ENCODE measurements at regions not wholly inside any gene's neighbourhood (a gene's known extent, or its start where the extent isn't known, plus 50 kb on each side); places are given as distances from the start of the nearest gene placed in this dataset.

- no peaks in the 10 kb centered on the region for H3F3A ChIP-seq (replicated peaks; ENCODE audit: low read depth)
- Mint-ChIP-seq H3K27ac (no peak overlapping the region), H3K4me1 (no peaks in the 10 kb centered on the region), H3K27me3 (ENCODE audit: insufficient read depth, low read depth, poor library complexity) (no peaks in the 10 kb centered on the region), H3K9me3 (peaks cover 5% of the 10 kb centered on the region; the same call in 2 of the 3 replicates), H3K36me3 (ENCODE audit: low read depth) (no peaks in the 10 kb centered on the region), H3K4me3 (no peak overlapping the region)
- H3K27me3 ChIP-seq (ENCODE audit: insufficient read depth): no peaks in the 10 kb centered on the region
- no peak for TF ChIP-seq ETS1 (IDR thresholded peaks at IDR 0.05)
- TF ChIP-seq EZH2 (IDR thresholded peaks at IDR 0.05; ENCODE audit: low read depth, unreplicated experiment): no peak
- no peak for TF ChIP-seq ZNF114 (CRISPR knock-in tag; IDR thresholded peaks at IDR 0.05)
- TF ChIP-seq STAT1 (IDR thresholded peaks at IDR 0.05; ENCODE audit: unreplicated experiment): no peak
- no peak for TF ChIP-seq POLR2AphosphoS5 (IDR thresholded peaks at IDR 0.05; ENCODE audit: low read depth)
- TF ChIP-seq NANOG (IDR thresholded peaks at IDR 0.05; ENCODE audit: borderline replicate concordance): no peak
- TF ChIP-seq JUNB (IDR thresholded peaks at IDR 0.05; ENCODE audit: unreplicated experiment): no peak
- H3K4me1 ChIP-seq (ENCODE audit: insufficient read depth): no peaks in the 10 kb centered on the region
- no peaks in the 10 kb centered on the region for H3K79me2 ChIP-seq (replicated peaks; ENCODE audit: insufficient read depth)
- DNase-seq (ENCODE audit: low spot score) (no peak), ATAC-seq (no peak)
- no peaks in the 10 kb centered on the region for H4K20me1 ChIP-seq (replicated peaks; ENCODE audit: insufficient read depth)
- no peak overlapping the region for H3K4me3 ChIP-seq
- H3K9me2 ChIP-seq (ENCODE audit: insufficient read depth): no peaks in the 10 kb centered on the region
- no peak overlapping the region for H2AFZ ChIP-seq
- no peak overlapping the region for H3K27ac ChIP-seq (ENCODE audit: low read depth)
- no peak overlapping the region for H3K4me2 ChIP-seq
- H3K36me3 ChIP-seq (ENCODE audit: insufficient read depth): no peaks in the 10 kb centered on the region
These were observed 1436.1 kb upstream of the GOT2 start for GRCh38 chr16:60170196-60170595.

GRCh38 chr16:60166111-60166510 lies 1432.0 kb upstream of the GOT2 start:
- ATAC-seq (no peak), DNase-seq (ENCODE audit: low spot score) (no peak)
- TF ChIP-seq CTCF (conservative IDR thresholded peaks at IDR 0.05; ENCODE audit: low read depth in 2 of 2): no peak
- no peaks in the 10 kb centered on the region for H3K79me2 ChIP-seq (replicated peaks; ENCODE audit: insufficient read depth)
- H2AFZ ChIP-seq: no peak overlapping the region
- H3K27ac ChIP-seq (ENCODE audit: low read depth): no peak overlapping the region
- Mint-ChIP-seq H3K27me3 (ENCODE audit: insufficient read depth, low read depth, poor library complexity) (no peaks in the 10 kb centered on the region), H3K4me1 (no peaks in the 10 kb centered on the region), H3K9me3 (no peaks in the 10 kb centered on the region), H3K36me3 (ENCODE audit: low read depth) (no peaks in the 10 kb centered on the region), H3K4me3 (no peak overlapping the region), H3K27ac (no peak overlapping the region)
- no peaks in the 10 kb centered on the region for H3K27me3 ChIP-seq (ENCODE audit: insufficient read depth)
- no peaks in the 10 kb centered on the region for H3K36me3 ChIP-seq (ENCODE audit: insufficient read depth)
- H3K4me2 ChIP-seq: no peak overlapping the region
- no peaks in the 10 kb centered on the region for H4K20me1 ChIP-seq (replicated peaks; ENCODE audit: insufficient read depth)
- no peaks in the 10 kb centered on the region for H3F3A ChIP-seq (replicated peaks; ENCODE audit: low read depth)
- H3K9me2 ChIP-seq (ENCODE audit: insufficient read depth): peaks cover 3% of the 10 kb centered on the region; the same call in 1 of the 2 replicates
- no peak overlapping the region for H3K4me3 ChIP-seq
- no peaks in the 10 kb centered on the region for H3K4me1 ChIP-seq (ENCODE audit: insufficient read depth)

- Histone ChIP-seq H3K27ac (ENCODE audit: low read depth) (no peak overlapping the region), H3F3A (replicated peaks; ENCODE audit: low read depth) (no peaks in the 10 kb centered on the region), H3K4me1 (ENCODE audit: insufficient read depth) (no peaks in the 10 kb centered on the region), H4K20me1 (replicated peaks; ENCODE audit: insufficient read depth) (no peaks in the 10 kb centered on the region), H3K27me3 (ENCODE audit: insufficient read depth) (no peaks in the 10 kb centered on the region), H3K79me2 (replicated peaks; ENCODE audit: insufficient read depth) (no peaks in the 10 kb centered on the region), H3K9me2 (ENCODE audit: insufficient read depth) (peaks cover 7% of the 10 kb centered on the region; the same call in 1 of the 2 replicates), H2AFZ (no peak overlapping the region), H3K36me3 (ENCODE audit: insufficient read depth) (no peaks in the 10 kb centered on the region), H3K4me3 (no peak overlapping the region), H3K4me2 (no peak overlapping the region)
- H3K9me3 Mint-ChIP-seq: peaks cover 21% of the 10 kb centered on the region
- ATAC-seq: no peak
- no peaks in the 10 kb centered on the region for H3K4me1 Mint-ChIP-seq
- peaks cover 5% of the 10 kb centered on the region; the same call in 1 of the 3 replicates for H3K36me3 Mint-ChIP-seq (ENCODE audit: low read depth)
- H3K27me3 Mint-ChIP-seq (ENCODE audit: insufficient read depth, low read depth, poor library complexity): no peaks in the 10 kb centered on the region
- DNase-seq (ENCODE audit: low spot score): no peak
- no peak overlapping the region for H3K27ac Mint-ChIP-seq
- no peak overlapping the region for H3K4me3 Mint-ChIP-seq
- TF ChIP-seq CREB1 (CRISPR knock-in tag; IDR thresholded peaks at IDR 0.05; ENCODE audit: low read depth): no peak
- no peak for TF ChIP-seq POLR2AphosphoS5 (IDR thresholded peaks at IDR 0.05; ENCODE audit: low read depth)
- TF ChIP-seq ZNF114 (CRISPR knock-in tag; IDR thresholded peaks at IDR 0.05): no peak
- no peak for TF ChIP-seq ZNF331 (CRISPR knock-in tag; IDR thresholded peaks at IDR 0.05; ENCODE audit: low read depth)
- TF ChIP-seq EZH2phosphoT487 (IDR thresholded peaks at IDR 0.05; ENCODE audit: unreplicated experiment): no peak
- TF ChIP-seq STAT1 (IDR thresholded peaks at IDR 0.05; ENCODE audit: unreplicated experiment): no peak
- TF ChIP-seq NANOG (IDR thresholded peaks at IDR 0.05; ENCODE audit: borderline replicate concordance): no peak
- no peak for TF ChIP-seq JUNB (IDR thresholded peaks at IDR 0.05; ENCODE audit: unreplicated experiment)
- no peak for TF ChIP-seq REST (IDR thresholded peaks at IDR 0.05; ENCODE audit: unreplicated experiment)
These were observed 1417.9 kb upstream of the GOT2 start for GRCh38 chr16:60151987-60152386.
